ENCODE measurements at regions not wholly inside any gene's neighbourhood (a gene's known extent, or its start where the extent isn't known, plus 50 kb on each side); places are given as distances from the start of the nearest gene placed in this dataset.

GRCh38 chr2:13522096-13522495 lies 805.4 kb downstream of the TRIB2 start:
- TF ChIP-seq EZH2phosphoT487 (IDR thresholded peaks at IDR 0.05; ENCODE audit: unreplicated experiment) (no peak), REST (IDR thresholded peaks at IDR 0.05; ENCODE audit: unreplicated experiment) (no peak), JUNB (IDR thresholded peaks at IDR 0.05; ENCODE audit: unreplicated experiment) (no peak), EZH2 (IDR thresholded peaks at IDR 0.05; ENCODE audit: low read depth, unreplicated experiment) (no peak)
- TF ChIP-seq, protein P1, sequence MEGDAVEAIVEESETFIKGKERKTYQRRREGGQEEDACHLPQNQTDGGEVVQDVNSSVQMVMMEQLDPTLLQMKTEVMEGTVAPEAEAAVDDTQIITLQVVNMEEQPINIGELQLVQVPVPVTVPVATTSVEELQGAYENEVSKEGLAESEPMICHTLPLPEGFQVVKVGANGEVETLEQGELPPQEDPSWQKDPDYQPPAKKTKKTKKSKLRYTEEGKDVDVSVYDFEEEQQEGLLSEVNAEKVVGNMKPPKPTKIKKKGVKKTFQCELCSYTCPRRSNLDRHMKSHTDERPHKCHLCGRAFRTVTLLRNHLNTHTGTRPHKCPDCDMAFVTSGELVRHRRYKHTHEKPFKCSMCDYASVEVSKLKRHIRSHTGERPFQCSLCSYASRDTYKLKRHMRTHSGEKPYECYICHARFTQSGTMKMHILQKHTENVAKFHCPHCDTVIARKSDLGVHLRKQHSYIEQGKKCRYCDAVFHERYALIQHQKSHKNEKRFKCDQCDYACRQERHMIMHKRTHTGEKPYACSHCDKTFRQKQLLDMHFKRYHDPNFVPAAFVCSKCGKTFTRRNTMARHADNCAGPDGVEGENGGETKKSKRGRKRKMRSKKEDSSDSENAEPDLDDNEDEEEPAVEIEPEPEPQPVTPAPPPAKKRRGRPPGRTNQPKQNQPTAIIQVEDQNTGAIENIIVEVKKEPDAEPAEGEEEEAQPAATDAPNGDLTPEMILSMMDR (conservative IDR thresholded peaks at IDR 0.05; ENCODE audit: low read depth in 2 of 2) = no peak
